IMR-90 (cell line): ENCODE measurements at regions not wholly inside any gene's neighbourhood (a gene's known extent, or its start where the extent isn't known, plus 50 kb on each side); places are given as distances from the start of the nearest gene placed in this dataset.

Experiments used
- ATAC-seq: fragments of 200-7000 bp; cut with Tn5 transposase; 2 replicates; pipeline ENCODE4 v1.9.1; 2020; ENCODE audit warnings: low read depth, mild to moderate bottlenecking, moderate library complexity
- BruUV-seq: library from RNA; stranded (reverse); fragments of 400-500 nt; replicated peaks from 2 replicates; lab custom pipeline; 2021; lab: Mats Ljungman, UMichigan
- CTCF ChIA-PET: fragments of 300-600 bp; formaldehyde crosslinking; extraction: SDS; loops from one replicate; lab custom pipeline; 2021; ENCODE audit warnings: antibody characterized with exemption; lab: Yijun Ruan, JAX
- POLR2A ChIA-PET: fragments of 300-600 bp; sonication (Branson Sonifier 250); formaldehyde crosslinking; loops from one replicate; lab custom pipeline; 2022; ENCODE audit warnings: antibody characterized with exemption; ENCODE audit not compliant: unreplicated experiment; lab: Charles Lee
- DNase-seq: peaks from one replicate; pipeline ENCODE4 v3.0.0; 2013
- H2AFZ ChIP-seq: replicated peaks from 2 replicates; pipeline ENCODE3; 2013; ENCODE audit warnings: low read length, mild to moderate bottlenecking; ENCODE audit not compliant: poor library complexity
- H2AK5ac ChIP-seq: 2 replicates; pipeline ENCODE4 v1.6.1; 2013; ENCODE audit warnings: low read depth, low read length, inconsistent platforms
- H2AK9ac ChIP-seq: replicated peaks from 2 replicates; pipeline ENCODE3; 2013; ENCODE audit warnings: mild to moderate bottlenecking, low read depth, low read length, moderate library complexity; ENCODE audit not compliant: poor library complexity
- H2BK120ac ChIP-seq: 2 replicates; pipeline ENCODE4 v1.6.1; 2013; ENCODE audit warnings: low read depth, low read length, inconsistent platforms
- H2BK15ac ChIP-seq: 3 replicates; pipeline ENCODE4 v1.6.1; 2013; ENCODE audit warnings: low read depth, low read length, inconsistent platforms
- H2BK20ac ChIP-seq: 2 replicates; pipeline ENCODE4 v1.6.1; 2013; ENCODE audit warnings: low read depth, mild to moderate bottlenecking, inconsistent platforms, low read length, moderate library complexity
- H2BK5ac ChIP-seq: 2 replicates; pipeline ENCODE4 v1.6.1; 2013; ENCODE audit warnings: mild to moderate bottlenecking, low read depth, low read length, inconsistent platforms; ENCODE audit not compliant: poor library complexity, severe bottlenecking
- H3K14ac ChIP-seq: replicated peaks from 2 replicates; pipeline ENCODE4 v1.6.1; 2013; ENCODE audit warnings: low read depth, low read length, inconsistent platforms
- H3K18ac ChIP-seq: 2 replicates; pipeline ENCODE4 v1.6.1; 2013; ENCODE audit warnings: low read depth, low read length, control low read depth
- H3K23ac ChIP-seq: 2 replicates; pipeline ENCODE4 v1.6.1; 2013; ENCODE audit warnings: low read depth, low read length, inconsistent platforms
- H3K27ac ChIP-seq: 2 replicates; pipeline ENCODE4 v1.5.1; 2013; ENCODE audit warnings: mild to moderate bottlenecking, control low read depth, low read length; ENCODE audit not compliant: insufficient read depth
- H3K27me3 ChIP-seq: 2 replicates; pipeline ENCODE4 v1.6.1; 2013; ENCODE audit warnings: low read length; ENCODE audit not compliant: control insufficient read depth, insufficient read depth
- H3K36me3 ChIP-seq: 2 replicates; pipeline ENCODE4 v1.6.1; 2013; ENCODE audit warnings: low read length, mixed read lengths; ENCODE audit not compliant: control insufficient read depth, insufficient read depth
- H3K4ac ChIP-seq: 2 replicates; pipeline ENCODE4 v1.6.1; 2013; ENCODE audit warnings: low read depth, low read length, inconsistent platforms
- H3K4me1 ChIP-seq: 2 replicates; pipeline ENCODE4 v1.6.1; 2013; ENCODE audit warnings: low read length, mixed read lengths; ENCODE audit not compliant: control insufficient read depth, insufficient read depth
- H3K4me2 ChIP-seq: 2 replicates; pipeline ENCODE4 v1.6.1; 2013; ENCODE audit warnings: low read depth, mild to moderate bottlenecking, control low read depth, low read length, moderate library complexity
- H3K4me3 ChIP-seq: 2 replicates; pipeline ENCODE4 v1.5.1; 2013; ENCODE audit warnings: low read depth, mild to moderate bottlenecking, control low read depth, low read length, moderate library complexity; ENCODE audit not compliant: insufficient read depth
- H3K56ac ChIP-seq: 2 replicates; pipeline ENCODE4 v1.6.1; 2013; ENCODE audit warnings: low read length, inconsistent platforms; ENCODE audit not compliant: insufficient read depth; ENCODE audit errors: extremely low read depth
- H3K79me1 ChIP-seq, 2 experiments: 2 replicates each; pipeline ENCODE4 v1.6.1; 2013; ENCODE audit warnings: low read length in 2 of 2, inconsistent platforms in 1 of 2, low read depth in 1 of 2
- H3K9ac ChIP-seq: 2 replicates; pipeline ENCODE4 v1.6.1; 2013; ENCODE audit warnings: low read depth, low read length, control low read depth
- H3K9me1 ChIP-seq: 2 replicates; pipeline ENCODE4 v1.6.1; 2013; ENCODE audit warnings: low read length, inconsistent platforms; ENCODE audit not compliant: insufficient read depth
- H3K9me3 ChIP-seq: 2 replicates; pipeline ENCODE4 v1.6.1; 2013; ENCODE audit warnings: low read length; ENCODE audit not compliant: control insufficient read depth, insufficient read depth
- H4K20me1 ChIP-seq: 2 replicates; pipeline ENCODE4 v1.6.1; 2013; ENCODE audit warnings: low read length, inconsistent platforms; ENCODE audit not compliant: insufficient read depth
- H4K5ac ChIP-seq: 2 replicates; pipeline ENCODE4 v1.6.1; 2013; ENCODE audit warnings: mild to moderate bottlenecking, low read depth, low read length, control low read depth
- H4K8ac ChIP-seq, 2 experiments: 2 replicates each; pipeline ENCODE4 v1.6.1; 2013; ENCODE audit warnings: low read depth in 2 of 2, low read length in 2 of 2, control low read depth in 1 of 2, inconsistent platforms in 1 of 2
- H4K91ac ChIP-seq: 2 replicates; pipeline ENCODE4 v1.6.1; 2013; ENCODE audit warnings: low read depth, low read length, inconsistent platforms; ENCODE audit not compliant: insufficient read depth
- MAZ ChIP-seq: IDR thresholded peaks from 2 replicates; pipeline ENCODE4 v1.6.1; 2012; ENCODE audit warnings: low read depth, mild to moderate bottlenecking, low read length, improper control_type of control experiment, moderate library complexity, borderline replicate concordance
- POLR2A ChIP-seq: IDR thresholded peaks from 2 replicates; pipeline ENCODE4 v1.6.1; 2012; ENCODE audit warnings: mild to moderate bottlenecking, low read depth, low read length
- RAD21 ChIP-seq: IDR thresholded peaks from 2 replicates; pipeline ENCODE4 v1.6.1; 2012; ENCODE audit warnings: low read length, improper control_type of control experiment
- WGBS, 2 experiments: methylation state at CpG; one replicate each; pipeline versions ENCODE4 v1.1.5 to v1.1.7; 2013; ENCODE audit warnings: missing lambda C conversion rate in 2 of 2; ENCODE audit not compliant: insufficient read length in 1 of 2; ENCODE audit errors: extremely low coverage in 2 of 2; 5-methylcytosine and 5-hydroxymethylcytosine counted together
- dilution Hi-C: fragments of 300-500 bp; cut with HindIII; formaldehyde crosslinking; loops from one replicate; pipeline ENCODE4 v1.14.3; 2018; ENCODE audit warnings: low sequenced_read_pairs; ENCODE audit not compliant: unreplicated experiment
- in situ Hi-C: fragments of 300-500 bp; cut with MboI; formaldehyde crosslinking; loops from 3 replicates; pipeline ENCODE4 v1.14.3; 2019; ENCODE audit warnings: low sequenced_read_pairs, inconsistent platforms, mixed read lengths
- intact Hi-C: fragments of 100-400 bp; cut with micrococcal nuclease; formaldehyde crosslinking; loops from 2 replicates; pipeline ENCODE4 v1.10.0; 2022

GRCh38 chr6:21426841-21427490 lies 166.6 kb upstream of the SOX4 start:
- no peaks in the 10 kb centered on the region for H3K9me3 ChIP-seq
- no peaks in the 10 kb centered on the region for H3K9me1 ChIP-seq
- no peak overlapping the region for H3K14ac ChIP-seq
- H3K4me3 ChIP-seq = no peak overlapping the region
- H3K4ac ChIP-seq = no peak overlapping the region
- ATAC-seq (no peak), DNase-seq (no peak)
- no peak overlapping the region for H3K27ac ChIP-seq
- H2BK20ac ChIP-seq = no peak overlapping the region
- no peak overlapping the region for H3K9ac ChIP-seq
- no TSS peak for BruUV-seq
- no peak overlapping the region for H3K56ac ChIP-seq
- ChIA-PET CTCF (no interaction called here), POLR2A (no interaction called here)
- no peak overlapping the region for H2AFZ ChIP-seq
- H4K5ac ChIP-seq = no peak overlapping the region
- no peaks in the 10 kb centered on the region for H3K4me1 ChIP-seq
- H3K36me3 ChIP-seq = no peaks in the 10 kb centered on the region
- H3K23ac ChIP-seq = no peak overlapping the region
- H2AK5ac ChIP-seq = no peak overlapping the region
- H3K4me2 ChIP-seq = no peak overlapping the region
- no peaks in the 10 kb centered on the region for H3K27me3 ChIP-seq
- H2BK5ac ChIP-seq = no peak overlapping the region
- no peak overlapping the region for H4K8ac ChIP-seq
- WGBS, 2 experiments = 0% methylated on average over 1 of the region's 8 CpGs; no CpG with 5 or more reads in 1 of the 2 experiments
- no peaks in the 10 kb centered on the region for H3K79me1 ChIP-seq
- dilution Hi-C loops (no loop called here), intact Hi-C loops (loop anchor here (5.0 kb wide), 1 partner anchor 515 kb away; no protein-coding TSS in a partner anchor), in situ Hi-C loops (no loop called here)
- H2BK120ac ChIP-seq = no peak overlapping the region
- TF ChIP-seq POLR2A = no peak
- TF ChIP-seq RAD21 = no peak
- TF ChIP-seq MAZ = no peak
- no peak overlapping the region for H2BK15ac ChIP-seq
- H4K91ac ChIP-seq = no peak overlapping the region
- H2AK9ac ChIP-seq = no peak overlapping the region
- no peaks in the 10 kb centered on the region for H4K20me1 ChIP-seq
- no peak overlapping the region for H3K18ac ChIP-seq
